ENCODE measurements at regions not wholly inside any gene's neighbourhood (a gene's known extent, or its start where the extent isn't known, plus 50 kb on each side); places are given as distances from the start of the nearest gene placed in this dataset.
A peak's percentile ranks its signal among the peaks of the same experiment; 100 is the strongest.

- Histone ChIP-seq H3K27ac (no peak overlapping the region), H3K9me3 (replicated peaks in 1 of 3) (no peaks in the 10 kb centered on the region), H3K27me3 (no peaks in the 10 kb centered on the region), H3K4me1 (replicated peaks in 1 of 2) (no peaks in the 10 kb centered on the region), H3K4me3 (no peak overlapping the region), H3K36me3 (replicated peaks in 1 of 2) (no peaks in the 10 kb centered on the region)
- 40 to 61% (median 54%) methylated on average over 1 of the region's 1 CpG for WGBS, 4 donors
- TF ChIP-seq CTCF (IDR thresholded peaks at IDR 0.05): no peak
- no peak for TF ChIP-seq POLR2A (IDR thresholded peaks at IDR 0.05)
- intact Hi-C loops (cut with DNase I): no loop called here
- no peak for DNase-seq
These were observed 178.1 kb upstream of the VASH1 start for GRCh38 chr14:76583174-76583573.

- Histone ChIP-seq H3K36me3 (replicated peaks in 1 of 2) (no peaks in the 10 kb centered on the region), H3K4me3 (no peak overlapping the region), H3K4me1 (replicated peaks in 1 of 2) (no peaks in the 10 kb centered on the region), H3K27ac (no peak overlapping the region), H3K27me3 (no peaks in the 10 kb centered on the region), H3K9me3 (replicated peaks in 1 of 3) (no peaks in the 10 kb centered on the region)
- intact Hi-C loops (cut with DNase I): no loop called here
- DNase-seq: no peak
- TF ChIP-seq POLR2A (IDR thresholded peaks at IDR 0.05) (no peak), CTCF (IDR thresholded peaks at IDR 0.05) (no peak)
- WGBS, 4 donors: 85 to 96% (median 91%) methylated on average over 6 of the region's 6 CpGs
These were observed 177.5 kb upstream of the VASH1 start for GRCh38 chr14:76583805-76584204.

GRCh38 chr14:76584271-76584702 is 177.0 kb upstream of the VASH1 start:
- Histone ChIP-seq H3K4me3 (no peak overlapping the region), H3K27me3 (no peaks in the 10 kb centered on the region), H3K36me3 (replicated peaks in 1 of 2) (no peaks in the 10 kb centered on the region), H3K27ac (no peak overlapping the region), H3K9me3 (replicated peaks in 1 of 3) (no peaks in the 10 kb centered on the region), H3K4me1 (replicated peaks in 1 of 2) (no peaks in the 10 kb centered on the region)
- peak in 6 of 7 donors; percentile 3 to 51 (median 18) for DNase-seq
- TF ChIP-seq CTCF (IDR thresholded peaks at IDR 0.05) (no peak), POLR2A (IDR thresholded peaks at IDR 0.05) (no peak)
- 52 to 75% (median 63%) methylated on average over 9 of the region's 9 CpGs for WGBS, 4 donors
- intact Hi-C loops (cut with DNase I): no loop called here

- Histone ChIP-seq H3K27me3 (no peaks in the 10 kb centered on the region), H3K27ac (no peak overlapping the region), H3K4me3 (no peak overlapping the region), H3K36me3 (replicated peaks in 1 of 2) (no peaks in the 10 kb centered on the region), H3K4me1 (replicated peaks in 1 of 2) (no peaks in the 10 kb centered on the region), H3K9me3 (replicated peaks in 1 of 3) (no peaks in the 10 kb centered on the region)
- no peak for DNase-seq
- intact Hi-C loops (cut with DNase I): no loop called here
- TF ChIP-seq CTCF (IDR thresholded peaks at IDR 0.05) (no peak), POLR2A (IDR thresholded peaks at IDR 0.05) (no peak)
- WGBS, 4 donors: 48 to 56% (median 53%) methylated on average over 8 of the region's 8 CpGs
These were observed 175.7 kb upstream of the VASH1 start for GRCh38 chr14:76585616-76586015.

Measured in adrenal gland (tissue), 9 donors.